Esophagus muscularis mucosa (tissue), 4 donors: ENCODE measurements at regions not wholly inside any gene's neighbourhood (a gene's known extent, or its start where the extent isn't known, plus 50 kb on each side); places are given as distances from the start of the nearest gene placed in this dataset.

Experiments
- DNase-seq: peaks from one replicate; pipeline ENCODE4 v3.0.0-alpha.2; 2017; ENCODE audit errors: extremely low spot score
- H3K27ac ChIP-seq, 4 donors: fragments of 200-600 bp; sonication (generic); replicated peaks in 1 of 4; 1 replicate in 3 of 4; 2 replicates in 1 of 4; pipeline ENCODE4 v1.5.1; 2016 to 2019; ENCODE audit warnings: mild to moderate bottlenecking in 1 of 4
- H3K27me3 ChIP-seq, 4 donors: fragments of 200-600 bp; sonication (generic); one replicate each; pipeline versions ENCODE4 v1.5.1 to v1.6.0; 2016 to 2019
- H3K36me3 ChIP-seq, 4 donors: fragments of 200-600 bp; sonication (generic); one replicate each; pipeline ENCODE4 v1.5.1; 2016 to 2019
- H3K4me1 ChIP-seq, 4 donors: fragments of 200-600 bp; sonication (generic); one replicate each; pipeline ENCODE4 v1.5.1; 2016 to 2019
- H3K4me3 ChIP-seq, 4 donors: fragments of 200-600 bp; sonication (generic); 1 replicate in 2 of 4; 2 replicates in 2 of 4; pipeline ENCODE4 v1.5.1; 2016 to 2019; ENCODE audit warnings: mild to moderate bottlenecking in 4 of 4, moderate library complexity in 1 of 4
- H3K9me3 ChIP-seq, 4 donors: fragments of 200-600 bp; sonication (generic); 1 replicate in 3 of 4; 2 replicates in 1 of 4; pipeline ENCODE4 v1.5.1; 2016 to 2019
- EP300 ChIP-seq: sonication (generic); formaldehyde crosslinking; IDR thresholded peaks from one replicate; pipeline ENCODE4 v1.6.1; 2017; ENCODE audit warnings: antibody characterized with exemption
- POLR2A ChIP-seq: fragments of 450-650 bp; IDR thresholded peaks from one replicate; pipeline ENCODE4 v1.6.1; 2017; ENCODE audit warnings: antibody characterized with exemption, moderate library complexity, mild to moderate bottlenecking, low read depth
- POLR2AphosphoS5 ChIP-seq, 2 donors: sonication (generic); formaldehyde crosslinking; IDR thresholded peaks; one replicate each; pipeline ENCODE4 v1.6.1; 2017; ENCODE audit warnings: antibody characterized with exemption in 2 of 2
- WGBS: methylation state at CpG from one replicate; pipeline ENCODE4 v1.1.5; 2018; 5-methylcytosine and 5-hydroxymethylcytosine counted together
- intact Hi-C: fragments of 100-400 bp; cut with DNase I; formaldehyde crosslinking; loops from one replicate; pipeline ENCODE4 v1.15.1; 2023
- TF ChIP-seq, protein P1 (sequence below), 3 experiments: fragments of 200-600 bp in 2 of 3; fragments of 450-650 bp in 1 of 3; sonication (generic) in 2 of 3; IDR thresholded peaks; one replicate each; pipeline ENCODE4 v1.5.1; 2017 to 2019; ENCODE audit warnings: antibody characterized with exemption in 3 of 3, mild to moderate bottlenecking in 2 of 3, moderate library complexity in 1 of 3

DNA sequence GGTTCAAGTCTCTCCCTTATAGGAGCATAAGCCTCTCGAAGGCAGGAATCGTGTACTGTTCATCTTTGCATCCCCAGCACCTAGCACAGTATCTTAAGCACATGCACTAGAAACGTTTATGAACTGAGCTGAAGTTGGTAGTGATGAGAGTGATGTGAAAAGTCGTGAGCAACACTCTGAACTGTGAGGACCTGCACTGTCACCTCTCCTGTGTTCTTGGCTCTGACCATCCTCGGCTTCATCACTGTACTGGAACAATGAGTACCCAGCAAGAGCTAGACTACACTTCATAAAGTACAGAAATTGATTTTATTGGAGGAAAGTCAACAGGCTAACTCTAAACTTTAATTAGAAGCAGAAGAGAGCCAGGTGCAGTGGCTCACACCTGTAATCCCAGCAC lies 473.6 kb downstream of the BCAT1 start:
- TF ChIP-seq, protein P1, sequence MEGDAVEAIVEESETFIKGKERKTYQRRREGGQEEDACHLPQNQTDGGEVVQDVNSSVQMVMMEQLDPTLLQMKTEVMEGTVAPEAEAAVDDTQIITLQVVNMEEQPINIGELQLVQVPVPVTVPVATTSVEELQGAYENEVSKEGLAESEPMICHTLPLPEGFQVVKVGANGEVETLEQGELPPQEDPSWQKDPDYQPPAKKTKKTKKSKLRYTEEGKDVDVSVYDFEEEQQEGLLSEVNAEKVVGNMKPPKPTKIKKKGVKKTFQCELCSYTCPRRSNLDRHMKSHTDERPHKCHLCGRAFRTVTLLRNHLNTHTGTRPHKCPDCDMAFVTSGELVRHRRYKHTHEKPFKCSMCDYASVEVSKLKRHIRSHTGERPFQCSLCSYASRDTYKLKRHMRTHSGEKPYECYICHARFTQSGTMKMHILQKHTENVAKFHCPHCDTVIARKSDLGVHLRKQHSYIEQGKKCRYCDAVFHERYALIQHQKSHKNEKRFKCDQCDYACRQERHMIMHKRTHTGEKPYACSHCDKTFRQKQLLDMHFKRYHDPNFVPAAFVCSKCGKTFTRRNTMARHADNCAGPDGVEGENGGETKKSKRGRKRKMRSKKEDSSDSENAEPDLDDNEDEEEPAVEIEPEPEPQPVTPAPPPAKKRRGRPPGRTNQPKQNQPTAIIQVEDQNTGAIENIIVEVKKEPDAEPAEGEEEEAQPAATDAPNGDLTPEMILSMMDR (IDR thresholded peaks at IDR 0.05) = no peak
- TF ChIP-seq POLR2AphosphoS5 (IDR thresholded peaks at IDR 0.05) = no peak
- no peak for TF ChIP-seq POLR2A
- no peak for TF ChIP-seq EP300
- no peak overlapping the region for H3K27ac ChIP-seq
- no peaks in the 10 kb centered on the region for H3K36me3 ChIP-seq
- DNase-seq = no peak
- intact Hi-C loops = no loop called here
- no peak overlapping the region for H3K4me3 ChIP-seq
- no peaks in the 10 kb centered on the region for H3K4me1 ChIP-seq
- H3K9me3 ChIP-seq = no peaks in the 10 kb centered on the region
- 81% methylated on average over 5 of the region's 5 CpGs for WGBS
- no peaks in the 10 kb centered on the region for H3K27me3 ChIP-seq

DNA sequence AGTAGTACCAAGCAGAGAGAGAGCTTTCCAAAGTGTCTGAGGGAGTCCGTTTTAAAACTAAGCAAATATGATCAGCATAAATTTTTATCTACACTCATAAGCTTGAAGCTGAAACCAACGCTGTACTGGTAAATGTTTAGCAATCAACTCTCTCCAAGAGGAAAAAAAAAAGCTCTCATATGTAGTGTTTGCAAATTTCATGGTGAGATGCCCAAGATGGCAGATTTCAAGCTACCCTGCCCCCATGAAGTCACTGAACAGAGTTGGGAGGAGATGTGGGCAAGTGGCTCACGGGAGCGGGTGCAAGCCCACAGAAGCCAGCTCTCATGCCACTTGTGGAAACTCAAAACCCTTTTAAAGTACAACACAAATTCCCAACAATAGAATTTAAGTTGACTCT lies 475.8 kb downstream of the BCAT1 start:
- 88% methylated on average over 4 of the region's 4 CpGs for WGBS
- no peak overlapping the region for H3K4me3 ChIP-seq
- no peak for DNase-seq
- H3K9me3 ChIP-seq = no peaks in the 10 kb centered on the region
- H3K4me1 ChIP-seq = no peaks in the 10 kb centered on the region
- H3K27me3 ChIP-seq = no peaks in the 10 kb centered on the region
- TF ChIP-seq POLR2AphosphoS5 (IDR thresholded peaks at IDR 0.05) (no peak), EP300 (no peak), POLR2A (no peak)
- TF ChIP-seq, protein P1 (IDR thresholded peaks at IDR 0.05) = no peak
- no peaks in the 10 kb centered on the region for H3K36me3 ChIP-seq
- H3K27ac ChIP-seq = no peak overlapping the region
- intact Hi-C loops = no loop called here

DNA sequence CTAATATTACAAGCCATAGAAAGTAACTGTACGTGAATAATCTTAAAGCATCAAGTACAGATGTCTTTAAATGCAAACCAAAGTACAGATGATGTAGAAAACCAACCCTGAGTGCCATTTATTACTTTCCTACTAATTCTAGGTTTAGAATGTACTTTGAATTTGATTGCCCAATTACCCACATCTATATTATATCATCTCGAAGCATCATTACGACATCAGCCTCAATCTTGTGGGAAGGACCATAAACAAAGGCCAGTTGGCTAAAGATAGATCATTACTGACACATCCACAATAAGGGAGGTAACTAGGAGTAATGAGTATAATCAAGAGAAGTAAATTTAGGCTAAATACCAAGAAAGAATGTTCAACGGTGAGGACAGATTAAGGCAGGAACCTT lies 478.9 kb downstream of the BCAT1 start:
- whole genome bisulfite sequencing = 77% methylated on average over 4 of the region's 4 CpGs
- Histone ChIP-seq H3K9me3 (no peaks in the 10 kb centered on the region), H3K4me1 (no peaks in the 10 kb centered on the region), H3K4me3 (no peak overlapping the region), H3K27ac (no peak overlapping the region), H3K27me3 (no peaks in the 10 kb centered on the region), H3K36me3 (no peaks in the 10 kb centered on the region)
- TF ChIP-seq, protein P1 (IDR thresholded peaks at IDR 0.05) = no peak
- TF ChIP-seq POLR2AphosphoS5 (IDR thresholded peaks at IDR 0.05) (no peak), POLR2A (no peak), EP300 (no peak)
- DNase-seq = no peak
- intact Hi-C loops = no loop called here

DNA sequence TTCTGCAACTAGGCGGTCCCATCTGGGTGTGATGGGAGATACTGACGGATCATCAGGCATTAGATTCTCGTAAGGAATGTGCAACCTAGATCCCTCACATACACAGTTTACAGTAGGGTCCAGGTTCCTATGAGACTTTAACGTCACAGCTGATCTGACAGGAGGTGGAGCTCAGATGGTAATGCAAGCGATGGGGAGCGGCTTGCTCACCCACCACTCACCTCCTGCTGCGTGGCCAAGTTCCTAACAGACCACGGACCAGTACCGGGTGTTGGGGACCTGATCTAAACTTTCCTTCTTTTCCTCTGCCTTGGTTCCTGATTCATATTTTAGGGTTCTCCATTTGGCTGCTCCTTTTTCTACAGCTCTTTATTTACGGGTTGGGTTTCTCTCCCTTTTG lies 479.8 kb downstream of the BCAT1 start:
- H3K4me1 ChIP-seq = no peaks in the 10 kb centered on the region
- 88% methylated on average over 10 of the region's 10 CpGs for WGBS
- H3K36me3 ChIP-seq = no peaks in the 10 kb centered on the region
- H3K27ac ChIP-seq = no peak overlapping the region
- no peak for DNase-seq
- no peak overlapping the region for H3K4me3 ChIP-seq
- no peaks in the 10 kb centered on the region for H3K27me3 ChIP-seq
- intact Hi-C loops = no loop called here
- no peaks in the 10 kb centered on the region for H3K9me3 ChIP-seq
- TF ChIP-seq POLR2A (no peak), EP300 (no peak), POLR2AphosphoS5 (IDR thresholded peaks at IDR 0.05) (no peak)
- TF ChIP-seq, protein P1 (IDR thresholded peaks at IDR 0.05) = no peak

DNA sequence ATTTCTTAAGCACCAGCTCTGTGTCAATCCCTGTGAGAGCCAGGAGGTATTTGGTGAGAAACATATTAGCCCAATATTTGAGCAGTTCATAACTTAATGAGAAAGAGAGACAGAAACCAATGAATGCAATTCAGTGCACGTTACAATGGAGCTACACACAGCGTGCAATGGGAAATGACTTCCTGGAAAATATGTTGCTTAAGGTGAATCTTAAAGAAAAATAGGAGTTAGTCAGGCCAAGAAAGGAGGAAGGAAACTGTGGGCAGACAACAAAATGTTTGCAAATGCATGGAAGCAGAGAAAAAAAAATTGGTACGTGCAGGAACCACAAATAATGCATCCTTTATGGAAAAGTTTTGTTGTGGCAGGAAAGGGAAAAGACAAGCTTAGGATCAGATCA lies 481.7 kb downstream of the BCAT1 start:
- H3K27me3 ChIP-seq = no peaks in the 10 kb centered on the region
- no peaks in the 10 kb centered on the region for H3K9me3 ChIP-seq
- no peak overlapping the region for H3K27ac ChIP-seq
- no peak for TF ChIP-seq EP300
- TF ChIP-seq, protein P1 (IDR thresholded peaks at IDR 0.05) = no peak
- no peak for TF ChIP-seq POLR2AphosphoS5 (IDR thresholded peaks at IDR 0.05)
- no peak for TF ChIP-seq POLR2A
- H3K4me1 ChIP-seq = no peaks in the 10 kb centered on the region
- 66% methylated on average over 3 of the region's 3 CpGs for WGBS
- H3K4me3 ChIP-seq = no peak overlapping the region
- H3K36me3 ChIP-seq = no peaks in the 10 kb centered on the region
- intact Hi-C loops = no loop called here
- DNase-seq = no peak
